SK-N-SH (cell line): ENCODE measurements at regions not wholly inside any gene's neighbourhood (a gene's known extent, or its start where the extent isn't known, plus 50 kb on each side); places are given as distances from the start of the nearest gene placed in this dataset.

Experiments used
- CTCF ChIA-PET: fragments of 300-600, 350-600 bp; formaldehyde crosslinking; extraction: SDS; loops from one replicate; lab custom pipeline; 2021; lab: Yijun Ruan, JAX
- POLR2A ChIA-PET: fragments of 350-600 bp; sonication (Branson Sonifier 250); formaldehyde crosslinking; extraction: SDS; loops from one replicate; lab custom pipeline; 2020; ENCODE audit warnings: antibody characterized with exemption, inconsistent platforms; lab: Yijun Ruan, JAX
- DNase-seq: peaks from one replicate; pipeline ENCODE4 v3.0.0; 2012
- H2AFZ ChIP-seq: fragments of 200-600 bp; sonication (generic); 2 replicates; pipeline ENCODE4 v1.8.1; 2016; ENCODE audit warnings: antibody characterized with exemption, mild to moderate bottlenecking, low read depth
- H3F3A ChIP-seq: fragments of 200-600 bp; sonication (generic); replicated peaks from 2 replicates; pipeline ENCODE3; 2016; ENCODE audit warnings: antibody characterized with exemption, mild to moderate bottlenecking; ENCODE audit not compliant: insufficient read depth
- H3K27ac ChIP-seq, 2 experiments: fragments of 200-500 bp in 1 of 2; fragments of 200-600 bp in 1 of 2; sonication (Bioruptor generic) in 1 of 2; sonication (generic), shearing (Covaris generic) in 1 of 2; 2 replicates each; pipeline versions ENCODE4 v1.5.1 to v1.6.1; 2014 to 2016; ENCODE audit warnings: low read depth in 2 of 2, inconsistent platforms in 1 of 2, low read length in 1 of 2, mild to moderate bottlenecking in 1 of 2, mixed read lengths in 1 of 2
- H3K27me3 ChIP-seq: fragments of 200-600 bp; sonication (generic), shearing (Covaris generic); 2 replicates; pipeline ENCODE4 v1.6.1; 2016; ENCODE audit warnings: mixed run types; ENCODE audit not compliant: insufficient read depth
- H3K36me3 ChIP-seq, 2 experiments: fragments of 200-500 bp in 1 of 2; fragments of 200-600 bp in 1 of 2; sonication (Bioruptor generic) in 1 of 2; sonication (generic) in 1 of 2; replicated peaks in 1 of 2; 2 replicates each; pipeline versions ENCODE3 to v1.5.1; 2014 to 2016; ENCODE audit warnings: low read length in 1 of 2, mild to moderate bottlenecking in 1 of 2; ENCODE audit not compliant: insufficient read depth in 2 of 2, control insufficient read depth in 1 of 2
- H3K4me1 ChIP-seq, 2 experiments: fragments of 200-500 bp in 1 of 2; fragments of 200-600 bp in 1 of 2; sonication (Bioruptor generic) in 1 of 2; sonication (generic), shearing (Covaris generic) in 1 of 2; 2 replicates each; pipeline versions ENCODE4 v1.5.1 to v1.6.1; 2014 to 2016; ENCODE audit warnings: low read depth in 1 of 2, low read length in 1 of 2, mixed run types in 1 of 2; ENCODE audit not compliant: insufficient read depth in 2 of 2, control insufficient read depth in 1 of 2
- H3K4me2 ChIP-seq: fragments of 200-600 bp; sonication (generic), shearing (Covaris generic); 2 replicates; pipeline ENCODE4 v1.6.1; 2017; ENCODE audit warnings: mixed run types
- H3K4me3 ChIP-seq, 2 experiments: fragments of 200-500 bp in 1 of 2; fragments of 200-600 bp in 1 of 2; sonication (Bioruptor generic) in 1 of 2; sonication (generic), shearing (Covaris generic) in 1 of 2; 2 replicates each; pipeline versions ENCODE4 v1.5.1 to v1.8.1; 2014 to 2016; ENCODE audit warnings: low read depth in 2 of 2, inconsistent platforms in 1 of 2, low read length in 1 of 2, mild to moderate bottlenecking in 1 of 2, mixed read lengths in 1 of 2, moderate library complexity in 1 of 2
- H3K79me2 ChIP-seq: fragments of 200-600 bp; sonication (generic); 2 replicates; pipeline ENCODE4 v1.8.1; 2017; ENCODE audit warnings: mild to moderate bottlenecking; ENCODE audit not compliant: insufficient read depth
- H3K9ac ChIP-seq: fragments of 200-600 bp; sonication (generic); 2 replicates; pipeline ENCODE4 v1.6.1; 2017; ENCODE audit warnings: mixed run types
- H3K9me2 ChIP-seq: fragments of 200-600 bp; sonication (generic); 2 replicates; pipeline ENCODE4 v1.6.1; 2017; ENCODE audit warnings: mixed run types
- H3K9me3 ChIP-seq: fragments of 200-600 bp; sonication (generic); 2 replicates; pipeline ENCODE4 v1.6.1; 2017; ENCODE audit warnings: mixed run types, mild to moderate bottlenecking, moderate library complexity
- H4K20me1 ChIP-seq: fragments of 200-600 bp; sonication (generic); 2 replicates; pipeline ENCODE4 v1.6.1; 2017; ENCODE audit warnings: mild to moderate bottlenecking, mixed run types; ENCODE audit not compliant: insufficient read depth
- ELF1 ChIP-seq: IDR thresholded peaks from 2 replicates; pipeline ENCODE4 v1.4.0; 2012
- FOXM1 ChIP-seq: IDR thresholded peaks from 2 replicates; pipeline ENCODE4 v1.4.0; 2012; ENCODE audit warnings: low read depth, mild to moderate bottlenecking
- GABPA ChIP-seq: IDR thresholded peaks from 2 replicates; pipeline ENCODE4 v1.4.0; 2012; ENCODE audit warnings: low read depth, mild to moderate bottlenecking
- GATA2 ChIP-seq: sonication (generic); formaldehyde crosslinking; IDR thresholded peaks from 2 replicates; pipeline ENCODE4 v1.5.0; 2020; ENCODE audit warnings: mild to moderate bottlenecking, missing genetic modification reagents
- JUND ChIP-seq: IDR thresholded peaks from 2 replicates; pipeline ENCODE4 v1.4.0; 2012
- MEF2A ChIP-seq: IDR thresholded peaks from 2 replicates; pipeline ENCODE4 v1.4.0; 2012; ENCODE audit warnings: low read depth, borderline replicate concordance
- RAD21 ChIP-seq: IDR thresholded peaks from 2 replicates; pipeline ENCODE4 v1.6.1; 2012; ENCODE audit warnings: mild to moderate bottlenecking, low read length
- RFX5 ChIP-seq: IDR thresholded peaks from 2 replicates; pipeline ENCODE4 v1.6.1; 2012; ENCODE audit warnings: mild to moderate bottlenecking, improper control_type of control experiment, low read length
- RXRA ChIP-seq: IDR thresholded peaks from 2 replicates; pipeline ENCODE4 v1.4.0; 2012; ENCODE audit warnings: low read depth, mild to moderate bottlenecking, borderline replicate concordance
- TAF1 ChIP-seq: IDR thresholded peaks from 2 replicates; pipeline ENCODE4 v1.6.1; 2012; ENCODE audit warnings: low read depth, mild to moderate bottlenecking, low read length, moderate library complexity, borderline replicate concordance
- WGBS: methylation state at CpG from one replicate; pipeline ENCODE4 v1.1.6; 2017; ENCODE audit warnings: low lambda C conversion rate; 5-methylcytosine and 5-hydroxymethylcytosine counted together
- TF ChIP-seq, protein P1 (sequence below): IDR thresholded peaks from 2 replicates; pipeline ENCODE4 v1.4.0; 2012; ENCODE audit warnings: low read depth, borderline replicate concordance
- TF ChIP-seq, protein P2 (sequence below): IDR thresholded peaks from 2 replicates; pipeline ENCODE4 v1.6.1; 2012; ENCODE audit warnings: mild to moderate bottlenecking, low read depth, low read length, moderate library complexity
- TF ChIP-seq, protein P3 (sequence below): IDR thresholded peaks from 2 replicates; pipeline ENCODE4 v1.4.0; 2012; ENCODE audit warnings: low read depth

GRCh38 chr5:40037713-40038112, 612.9 kb upstream of the DAB2 start:
- Histone ChIP-seq H2AFZ (no peak overlapping the region), H3K9me3 (no peaks in the 10 kb centered on the region), H3K4me2 (no peak overlapping the region), H3K4me3 (no peak overlapping the region), H3K27me3 (no peaks in the 10 kb centered on the region), H3K4me1 (no peaks in the 10 kb centered on the region), H3K27ac (no peak overlapping the region), H3K79me2 (no peaks in the 10 kb centered on the region), H3K9me2 (no peaks in the 10 kb centered on the region), H3K36me3 (no peaks in the 10 kb centered on the region), H4K20me1 (no peaks in the 10 kb centered on the region), H3K9ac (no peak overlapping the region), H3F3A (no peaks in the 10 kb centered on the region)
- WGBS: 19% methylated on average over 2 of the region's 2 CpGs
- ChIA-PET POLR2A (no interaction called here), CTCF (interaction anchor here (1.0 kb wide), 1 partner anchor 10 kb away, joined by 3 read pairs; no protein-coding TSS in a partner anchor)
- no peak for DNase-seq
- no peak for TF ChIP-seq RFX5
- TF ChIP-seq GATA2 (CRISPR knock-in tag): no peak
- TF ChIP-seq RXRA: no peak
- no peak for TF ChIP-seq FOXM1
- no peak for TF ChIP-seq RAD21
- TF ChIP-seq JUND: no peak
- TF ChIP-seq ELF1: no peak
- TF ChIP-seq, protein P1, sequence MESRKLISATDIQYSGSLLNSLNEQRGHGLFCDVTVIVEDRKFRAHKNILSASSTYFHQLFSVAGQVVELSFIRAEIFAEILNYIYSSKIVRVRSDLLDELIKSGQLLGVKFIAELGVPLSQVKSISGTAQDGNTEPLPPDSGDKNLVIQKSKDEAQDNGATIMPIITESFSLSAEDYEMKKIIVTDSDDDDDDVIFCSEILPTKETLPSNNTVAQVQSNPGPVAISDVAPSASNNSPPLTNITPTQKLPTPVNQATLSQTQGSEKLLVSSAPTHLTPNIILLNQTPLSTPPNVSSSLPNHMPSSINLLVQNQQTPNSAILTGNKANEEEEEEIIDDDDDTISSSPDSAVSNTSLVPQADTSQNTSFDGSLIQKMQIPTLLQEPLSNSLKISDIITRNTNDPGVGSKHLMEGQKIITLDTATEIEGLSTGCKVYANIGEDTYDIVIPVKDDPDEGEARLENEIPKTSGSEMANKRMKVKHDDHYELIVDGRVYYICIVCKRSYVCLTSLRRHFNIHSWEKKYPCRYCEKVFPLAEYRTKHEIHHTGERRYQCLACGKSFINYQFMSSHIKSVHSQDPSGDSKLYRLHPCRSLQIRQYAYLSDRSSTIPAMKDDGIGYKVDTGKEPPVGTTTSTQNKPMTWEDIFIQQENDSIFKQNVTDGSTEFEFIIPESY: no peak

DNA sequence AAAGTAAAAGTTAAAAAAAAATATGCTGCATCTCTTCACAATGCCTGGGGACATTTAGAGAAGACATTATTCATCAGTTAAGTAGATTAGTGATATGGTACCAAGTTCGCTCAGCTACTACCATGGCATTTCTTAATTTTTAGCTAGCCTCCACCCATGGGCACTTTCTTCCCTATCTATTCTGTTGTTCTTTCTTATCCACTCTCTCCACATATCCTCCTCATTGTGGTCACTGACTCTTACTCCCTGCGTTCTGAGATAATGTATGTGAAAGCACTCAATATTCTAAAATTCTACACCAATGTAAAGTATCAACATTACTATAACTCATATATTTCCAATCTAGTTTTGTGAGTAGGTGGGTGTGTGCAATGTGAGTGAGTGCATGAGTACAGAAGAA, 609.7 kb upstream of the DAB2 start:
- H3K27ac ChIP-seq: no peak overlapping the region
- no peaks in the 10 kb centered on the region for H3K27me3 ChIP-seq
- no peaks in the 10 kb centered on the region for H3K36me3 ChIP-seq
- WGBS: 4% methylated on average over 2 of the region's 2 CpGs
- no peaks in the 10 kb centered on the region for H3K9me3 ChIP-seq
- TF ChIP-seq MEF2A: no peak
- TF ChIP-seq, all 33 proteins: peak for 0
- H3K9ac ChIP-seq: no peak overlapping the region
- no peaks in the 10 kb centered on the region for H3K79me2 ChIP-seq
- H3K4me3 ChIP-seq: no peak overlapping the region
- ChIA-PET POLR2A (no interaction called here), CTCF (no interaction called here)
- H2AFZ ChIP-seq: no peak overlapping the region
- no peaks in the 10 kb centered on the region for H4K20me1 ChIP-seq
- H3K4me2 ChIP-seq: no peak overlapping the region
- H3K9me2 ChIP-seq: no peaks in the 10 kb centered on the region
- no peak for DNase-seq
- no peaks in the 10 kb centered on the region for H3K4me1 ChIP-seq
- no peaks in the 10 kb centered on the region for H3F3A ChIP-seq

- no peak for DNase-seq
- H3K4me1 ChIP-seq: no peaks in the 10 kb centered on the region
- 65% methylated on average over 3 of the region's 3 CpGs for WGBS
- no peak overlapping the region for H3K4me2 ChIP-seq
- ChIA-PET POLR2A (no interaction called here), CTCF (no interaction called here)
- no peaks in the 10 kb centered on the region for H3K9me2 ChIP-seq
- no peak overlapping the region for H3K27ac ChIP-seq
- no peaks in the 10 kb centered on the region; the same call in 1 of the 2 replicates for H3K27me3 ChIP-seq
- H2AFZ ChIP-seq: no peak overlapping the region
- no peak overlapping the region for H3K9ac ChIP-seq
- H3F3A ChIP-seq: no peaks in the 10 kb centered on the region
- H3K9me3 ChIP-seq: no peaks in the 10 kb centered on the region
- H4K20me1 ChIP-seq: no peaks in the 10 kb centered on the region
- no peak overlapping the region for H3K4me3 ChIP-seq
- H3K79me2 ChIP-seq: no peaks in the 10 kb centered on the region
- no peaks in the 10 kb centered on the region for H3K36me3 ChIP-seq
- TF ChIP-seq, protein P2, sequence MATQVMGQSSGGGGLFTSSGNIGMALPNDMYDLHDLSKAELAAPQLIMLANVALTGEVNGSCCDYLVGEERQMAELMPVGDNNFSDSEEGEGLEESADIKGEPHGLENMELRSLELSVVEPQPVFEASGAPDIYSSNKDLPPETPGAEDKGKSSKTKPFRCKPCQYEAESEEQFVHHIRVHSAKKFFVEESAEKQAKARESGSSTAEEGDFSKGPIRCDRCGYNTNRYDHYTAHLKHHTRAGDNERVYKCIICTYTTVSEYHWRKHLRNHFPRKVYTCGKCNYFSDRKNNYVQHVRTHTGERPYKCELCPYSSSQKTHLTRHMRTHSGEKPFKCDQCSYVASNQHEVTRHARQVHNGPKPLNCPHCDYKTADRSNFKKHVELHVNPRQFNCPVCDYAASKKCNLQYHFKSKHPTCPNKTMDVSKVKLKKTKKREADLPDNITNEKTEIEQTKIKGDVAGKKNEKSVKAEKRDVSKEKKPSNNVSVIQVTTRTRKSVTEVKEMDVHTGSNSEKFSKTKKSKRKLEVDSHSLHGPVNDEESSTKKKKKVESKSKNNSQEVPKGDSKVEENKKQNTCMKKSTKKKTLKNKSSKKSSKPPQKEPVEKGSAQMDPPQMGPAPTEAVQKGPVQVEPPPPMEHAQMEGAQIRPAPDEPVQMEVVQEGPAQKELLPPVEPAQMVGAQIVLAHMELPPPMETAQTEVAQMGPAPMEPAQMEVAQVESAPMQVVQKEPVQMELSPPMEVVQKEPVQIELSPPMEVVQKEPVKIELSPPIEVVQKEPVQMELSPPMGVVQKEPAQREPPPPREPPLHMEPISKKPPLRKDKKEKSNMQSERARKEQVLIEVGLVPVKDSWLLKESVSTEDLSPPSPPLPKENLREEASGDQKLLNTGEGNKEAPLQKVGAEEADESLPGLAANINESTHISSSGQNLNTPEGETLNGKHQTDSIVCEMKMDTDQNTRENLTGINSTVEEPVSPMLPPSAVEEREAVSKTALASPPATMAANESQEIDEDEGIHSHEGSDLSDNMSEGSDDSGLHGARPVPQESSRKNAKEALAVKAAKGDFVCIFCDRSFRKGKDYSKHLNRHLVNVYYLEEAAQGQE: no peak
- TF ChIP-seq, protein P1: no peak
- TF ChIP-seq GABPA: no peak
- no peak for TF ChIP-seq RXRA
- no peak for TF ChIP-seq ELF1
- no peak for TF ChIP-seq MEF2A
- TF ChIP-seq JUND: no peak
- TF ChIP-seq TAF1: no peak
- TF ChIP-seq, protein P3, sequence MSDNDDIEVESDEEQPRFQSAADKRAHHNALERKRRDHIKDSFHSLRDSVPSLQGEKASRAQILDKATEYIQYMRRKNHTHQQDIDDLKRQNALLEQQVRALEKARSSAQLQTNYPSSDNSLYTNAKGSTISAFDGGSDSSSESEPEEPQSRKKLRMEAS: no peak
These were observed 608.6 kb upstream of the DAB2 start for GRCh38 chr5:40033411-40033810.
